ENCODE measurements at regions not wholly inside any gene's neighbourhood (a gene's known extent, or its start where the extent isn't known, plus 50 kb on each side); places are given as distances from the start of the nearest gene placed in this dataset.

DNA sequence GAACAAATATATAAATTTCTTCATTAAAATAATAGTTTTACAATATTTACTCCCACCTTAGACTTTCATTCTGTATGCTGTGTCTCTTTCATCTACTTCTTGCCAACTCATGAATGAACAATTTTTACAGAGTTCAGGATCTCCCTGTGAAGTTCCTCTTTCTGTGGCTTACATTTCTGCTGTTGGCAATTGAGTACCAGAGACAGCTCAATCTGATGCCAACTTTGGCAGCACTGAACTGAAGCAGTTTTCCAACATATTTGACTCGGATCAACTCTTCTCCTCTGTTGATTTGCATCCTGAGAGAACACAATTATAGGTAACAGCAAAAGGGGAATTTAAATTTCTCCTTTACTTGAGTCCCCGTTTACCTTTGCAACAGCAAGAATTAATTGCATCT is 1262.2 kb downstream of the EFNA5 start:
- Histone ChIP-seq H4K91ac (ENCODE audit: insufficient read depth, low read depth, low read length) (no peak overlapping the region), H4K20me1 (ENCODE audit: insufficient read depth, low read length) (no peaks in the 10 kb centered on the region), H3K4ac (ENCODE audit: low read depth, low read length) (no peak overlapping the region), H3K9me3 (ENCODE audit: control insufficient read depth, insufficient read depth, low read length) (no peaks in the 10 kb centered on the region), H3K9ac (ENCODE audit: low read depth, low read length) (no peak overlapping the region), H2AK9ac (replicated peaks; ENCODE audit: low read depth, low read length, poor library complexity) (no peak overlapping the region), H3K23ac (ENCODE audit: low read depth, low read length) (no peak overlapping the region), H2AK5ac (ENCODE audit: low read depth, low read length) (no peak overlapping the region), H3K27me3 (ENCODE audit: control insufficient read depth, insufficient read depth, low read length) (0 out of 2 replicates have a peak, but pooled peaks cover 3% of the 10 kb centered on the region), H2AFZ (replicated peaks; ENCODE audit: low read length, poor library complexity) (no peak overlapping the region), H2BK20ac (ENCODE audit: low read depth, low read length) (no peak overlapping the region), H3K18ac (ENCODE audit: low read depth, low read length) (no peak overlapping the region), H3K9me1 (ENCODE audit: insufficient read depth, low read length) (no peaks in the 10 kb centered on the region), H2BK120ac (ENCODE audit: low read depth, low read length) (no peak overlapping the region), H4K5ac (ENCODE audit: low read depth, low read length) (no peak overlapping the region), H3K27ac (ENCODE audit: insufficient read depth, low read length) (no peak overlapping the region), H3K36me3 (ENCODE audit: control insufficient read depth, insufficient read depth, low read length) (no peaks in the 10 kb centered on the region), H3K4me3 (ENCODE audit: insufficient read depth, low read depth, low read length) (no peak overlapping the region), H3K4me2 (ENCODE audit: low read depth, low read length) (no peak overlapping the region), H3K79me1 (ENCODE audit: low read depth in 1 of 2, low read length in 2 of 2) (no peaks in the 10 kb centered on the region), H3K56ac (ENCODE audit: extremely low read depth, insufficient read depth, low read length) (no peak overlapping the region), H3K4me1 (ENCODE audit: control insufficient read depth, insufficient read depth, low read length) (no peaks in the 10 kb centered on the region), H4K8ac (ENCODE audit: low read depth in 2 of 2, low read length in 2 of 2) (no peak overlapping the region), H2BK5ac (ENCODE audit: low read depth, low read length, poor library complexity, severe bottlenecking) (no peak overlapping the region), H3K14ac (replicated peaks; ENCODE audit: low read depth, low read length) (no peak overlapping the region), H2BK15ac (ENCODE audit: low read depth, low read length) (no peak overlapping the region)
- TF ChIP-seq ELK1 (IDR thresholded peaks at IDR 0.05; ENCODE audit: borderline replicate concordance, low read depth, low read length) (no peak), MAZ (IDR thresholded peaks at IDR 0.05; ENCODE audit: borderline replicate concordance, low read depth, low read length) (no peak), BHLHE40 (IDR thresholded peaks at IDR 0.05; ENCODE audit: low read depth, low read length) (no peak), CTCF (conservative IDR thresholded peaks at IDR 0.05; ENCODE audit: low read depth, low read length) (no peak), MAFK (IDR thresholded peaks at IDR 0.05; ENCODE audit: low read depth, low read length) (no peak), POLR2A (IDR thresholded peaks at IDR 0.05; ENCODE audit: low read depth, low read length) (no peak), FOS (IDR thresholded peaks at IDR 0.05; ENCODE audit: low read depth, low read length) (no peak), CHD1 (IDR thresholded peaks at IDR 0.05; ENCODE audit: low read depth, low read length) (no peak), RAD21 (IDR thresholded peaks at IDR 0.05; ENCODE audit: low read length) (no peak), RFX5 (IDR thresholded peaks at IDR 0.05; ENCODE audit: low read depth, low read length) (no peak), SMC3 (IDR thresholded peaks at IDR 0.05; ENCODE audit: low read depth, low read length) (no peak), CEBPB (IDR thresholded peaks at IDR 0.05; ENCODE audit: low read depth, low read length) (no peak), RCOR1 (IDR thresholded peaks at IDR 0.05; ENCODE audit: insufficient replicate concordance, low read length) (no peak), MXI1 (IDR thresholded peaks at IDR 0.05; ENCODE audit: borderline replicate concordance, low read depth, low read length) (no peak), NFE2L2 (IDR thresholded peaks at IDR 0.05; ENCODE audit: low read depth, low read length) (no peak)
- TF ChIP-seq, protein P1, sequence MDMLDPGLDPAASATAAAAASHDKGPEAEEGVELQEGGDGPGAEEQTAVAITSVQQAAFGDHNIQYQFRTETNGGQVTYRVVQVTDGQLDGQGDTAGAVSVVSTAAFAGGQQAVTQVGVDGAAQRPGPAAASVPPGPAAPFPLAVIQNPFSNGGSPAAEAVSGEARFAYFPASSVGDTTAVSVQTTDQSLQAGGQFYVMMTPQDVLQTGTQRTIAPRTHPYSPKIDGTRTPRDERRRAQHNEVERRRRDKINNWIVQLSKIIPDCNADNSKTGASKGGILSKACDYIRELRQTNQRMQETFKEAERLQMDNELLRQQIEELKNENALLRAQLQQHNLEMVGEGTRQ (IDR thresholded peaks at IDR 0.05; ENCODE audit: low read depth, low read length) = no peak
- POLR2A ChIA-PET (ENCODE audit: unreplicated experiment) = no interaction called here
- in situ Hi-C loops (cut with MboI; ENCODE audit: low sequenced_read_pairs) (no loop called here), dilution Hi-C loops (cut with HindIII; ENCODE audit: low sequenced_read_pairs, unreplicated experiment) (no loop called here), intact Hi-C loops (cut with micrococcal nuclease) (no loop called here)
- no peak for DNase-seq
- CTCF ChIA-PET = no interaction called here
- WGBS, 2 experiments (ENCODE audit: extremely low coverage in 2 of 2, insufficient read length in 1 of 2) = no CpG with 5 or more reads among the region's 2 CpGs
- no peak for ATAC-seq (ENCODE audit: low read depth)
- no TSS peak for BruUV-seq (replicated peaks)

All from IMR-90 (cell line).